ENCODE measurements at regions not wholly inside any gene's neighbourhood (a gene's known extent, or its start where the extent isn't known, plus 50 kb on each side); places are given as distances from the start of the nearest gene placed in this dataset.

DNA sequence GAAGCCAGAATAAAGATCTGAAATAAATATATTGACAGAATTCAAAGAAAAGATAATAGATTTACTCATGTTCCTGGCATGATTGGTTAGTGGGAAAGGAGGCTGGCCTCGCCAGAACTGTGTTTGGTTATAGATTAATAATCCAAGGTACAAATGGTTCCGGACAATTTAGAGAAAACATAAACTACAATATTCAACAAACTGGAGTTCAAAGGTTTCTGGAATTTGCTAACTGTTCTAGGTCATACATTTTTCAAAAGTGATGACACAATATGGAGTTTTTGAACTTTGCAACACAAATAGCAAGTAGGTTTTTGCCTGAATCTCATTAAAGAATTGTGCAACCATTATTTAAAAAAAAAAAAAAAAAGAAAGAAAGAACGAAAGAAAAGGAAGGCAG, 251.7 kb upstream of the SALL1 start:
- H3K4me3 ChIP-seq (ENCODE audit: low read length), result no peak overlapping the region
- no peaks in the 10 kb centered on the region for H3K27me3 ChIP-seq (ENCODE audit: control insufficient read depth, insufficient read depth, low read length)
- 75% methylated on average over 2 of the region's 3 CpGs for WGBS (ENCODE audit: insufficient coverage)
- H3K9me3 Mint-ChIP-seq, result peaks cover 4 to 11% of the 10 kb centered on the region in 2 donors
- no peak for DNase-seq
- H3K4me1 ChIP-seq (ENCODE audit: control insufficient read depth, insufficient read depth, low read length), result no peaks in the 10 kb centered on the region
- no peaks in the 10 kb centered on the region for H3K4me1 Mint-ChIP-seq
- ATAC-seq, result no peak
- no peaks in the 10 kb centered on the region for H3K27me3 Mint-ChIP-seq (ENCODE audit: low read depth in 2 of 2)
- TF ChIP-seq, protein P1, sequence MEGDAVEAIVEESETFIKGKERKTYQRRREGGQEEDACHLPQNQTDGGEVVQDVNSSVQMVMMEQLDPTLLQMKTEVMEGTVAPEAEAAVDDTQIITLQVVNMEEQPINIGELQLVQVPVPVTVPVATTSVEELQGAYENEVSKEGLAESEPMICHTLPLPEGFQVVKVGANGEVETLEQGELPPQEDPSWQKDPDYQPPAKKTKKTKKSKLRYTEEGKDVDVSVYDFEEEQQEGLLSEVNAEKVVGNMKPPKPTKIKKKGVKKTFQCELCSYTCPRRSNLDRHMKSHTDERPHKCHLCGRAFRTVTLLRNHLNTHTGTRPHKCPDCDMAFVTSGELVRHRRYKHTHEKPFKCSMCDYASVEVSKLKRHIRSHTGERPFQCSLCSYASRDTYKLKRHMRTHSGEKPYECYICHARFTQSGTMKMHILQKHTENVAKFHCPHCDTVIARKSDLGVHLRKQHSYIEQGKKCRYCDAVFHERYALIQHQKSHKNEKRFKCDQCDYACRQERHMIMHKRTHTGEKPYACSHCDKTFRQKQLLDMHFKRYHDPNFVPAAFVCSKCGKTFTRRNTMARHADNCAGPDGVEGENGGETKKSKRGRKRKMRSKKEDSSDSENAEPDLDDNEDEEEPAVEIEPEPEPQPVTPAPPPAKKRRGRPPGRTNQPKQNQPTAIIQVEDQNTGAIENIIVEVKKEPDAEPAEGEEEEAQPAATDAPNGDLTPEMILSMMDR (IDR thresholded peaks at IDR 0.05), result no peak
- no peak overlapping the region for H3K4me3 Mint-ChIP-seq
- H3K36me3 ChIP-seq (ENCODE audit: control insufficient read depth, insufficient read depth, low read length), result no peaks in the 10 kb centered on the region
- no peaks in the 10 kb centered on the region for H3K9me3 ChIP-seq (ENCODE audit: control insufficient read depth, insufficient read depth, low read length)
- H3K36me3 Mint-ChIP-seq, result no peaks in the 10 kb centered on the region
- H3K27ac ChIP-seq (ENCODE audit: low read length), result no peak overlapping the region
- intact Hi-C loops (cut with micrococcal nuclease), result no loop called here
- no peak overlapping the region for H3K27ac Mint-ChIP-seq

DNA sequence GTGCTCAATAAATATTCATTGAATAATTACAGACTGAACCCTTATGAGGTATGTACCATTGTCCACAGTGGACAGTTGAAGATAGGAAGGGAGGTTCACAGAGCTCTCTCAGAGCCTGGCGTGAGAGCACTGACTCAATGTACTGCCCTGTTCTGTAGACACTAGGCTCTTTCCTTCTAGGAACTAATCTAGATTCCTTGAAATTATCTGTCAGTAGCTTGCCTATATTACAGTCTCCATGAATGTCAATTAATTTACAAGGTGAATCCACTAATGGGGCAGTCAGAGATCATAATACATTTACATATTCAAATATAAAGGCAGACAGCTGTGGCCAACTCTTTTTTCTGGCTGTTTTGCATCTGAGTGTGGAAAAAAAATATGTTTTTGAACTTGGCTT, 251.2 kb upstream of the SALL1 start:
- TF ChIP-seq, protein P1 (IDR thresholded peaks at IDR 0.05), result no peak
- H3K4me1 ChIP-seq (ENCODE audit: control insufficient read depth, insufficient read depth, low read length), result no peaks in the 10 kb centered on the region
- no peaks in the 10 kb centered on the region for H3K36me3 ChIP-seq (ENCODE audit: control insufficient read depth, insufficient read depth, low read length)
- no peak overlapping the region for H3K27ac ChIP-seq (ENCODE audit: low read length)
- no peaks in the 10 kb centered on the region for H3K4me1 Mint-ChIP-seq
- no peaks in the 10 kb centered on the region for H3K9me3 ChIP-seq (ENCODE audit: control insufficient read depth, insufficient read depth, low read length)
- no peaks in the 10 kb centered on the region for H3K27me3 Mint-ChIP-seq (ENCODE audit: low read depth in 2 of 2)
- peaks cover 4 to 11% of the 10 kb centered on the region in 2 donors for H3K9me3 Mint-ChIP-seq
- no peaks in the 10 kb centered on the region for H3K27me3 ChIP-seq (ENCODE audit: control insufficient read depth, insufficient read depth, low read length)
- H3K27ac Mint-ChIP-seq, result no peak overlapping the region
- no peak for ATAC-seq
- H3K4me3 ChIP-seq (ENCODE audit: low read length), result no peak overlapping the region
- no peaks in the 10 kb centered on the region for H3K36me3 Mint-ChIP-seq
- DNase-seq, result no peak
- no peak overlapping the region for H3K4me3 Mint-ChIP-seq
- intact Hi-C loops (cut with micrococcal nuclease), result no loop called here
- 81% methylated on average over 1 of the region's 1 CpG for WGBS (ENCODE audit: insufficient coverage)

DNA sequence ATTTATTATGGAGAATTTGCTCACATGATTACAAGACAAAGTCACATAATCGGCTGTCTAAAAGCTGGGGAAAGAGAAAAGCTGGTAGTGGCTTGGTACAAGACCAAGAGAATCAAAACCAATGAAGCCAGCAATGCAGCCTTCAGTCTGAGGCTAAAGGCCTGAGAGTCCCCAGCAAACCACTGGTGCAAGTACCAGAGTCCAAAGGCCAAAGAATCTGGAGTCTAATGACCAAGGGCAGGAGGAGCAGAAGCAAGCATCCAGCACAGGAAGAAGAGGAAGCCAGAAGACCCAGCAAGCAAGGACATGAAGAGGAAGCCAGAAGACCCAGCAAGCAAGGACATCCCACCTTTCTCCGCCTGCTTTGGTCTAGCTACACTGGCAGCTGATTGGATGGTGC, 250.6 kb upstream of the SALL1 start:
- H3K4me1 Mint-ChIP-seq, result no peaks in the 10 kb centered on the region
- Histone ChIP-seq H3K27ac (ENCODE audit: low read length) (no peak overlapping the region), H3K4me3 (ENCODE audit: low read length) (no peak overlapping the region), H3K4me1 (ENCODE audit: control insufficient read depth, insufficient read depth, low read length) (no peaks in the 10 kb centered on the region), H3K27me3 (ENCODE audit: control insufficient read depth, insufficient read depth, low read length) (no peaks in the 10 kb centered on the region), H3K9me3 (ENCODE audit: control insufficient read depth, insufficient read depth, low read length) (no peaks in the 10 kb centered on the region), H3K36me3 (ENCODE audit: control insufficient read depth, insufficient read depth, low read length) (no peaks in the 10 kb centered on the region)
- no peak for ATAC-seq
- TF ChIP-seq, protein P1 (IDR thresholded peaks at IDR 0.05), result no peak
- intact Hi-C loops (cut with micrococcal nuclease), result no loop called here
- H3K36me3 Mint-ChIP-seq, result no peaks in the 10 kb centered on the region
- H3K4me3 Mint-ChIP-seq, result no peak overlapping the region
- 85% methylated on average over 2 of the region's 2 CpGs for WGBS (ENCODE audit: insufficient coverage)
- no peak for DNase-seq
- H3K27ac Mint-ChIP-seq, result no peak overlapping the region
- H3K9me3 Mint-ChIP-seq, result peaks cover 4 to 11% of the 10 kb centered on the region in 2 donors
- H3K27me3 Mint-ChIP-seq (ENCODE audit: low read depth in 2 of 2), result no peaks in the 10 kb centered on the region

DNA sequence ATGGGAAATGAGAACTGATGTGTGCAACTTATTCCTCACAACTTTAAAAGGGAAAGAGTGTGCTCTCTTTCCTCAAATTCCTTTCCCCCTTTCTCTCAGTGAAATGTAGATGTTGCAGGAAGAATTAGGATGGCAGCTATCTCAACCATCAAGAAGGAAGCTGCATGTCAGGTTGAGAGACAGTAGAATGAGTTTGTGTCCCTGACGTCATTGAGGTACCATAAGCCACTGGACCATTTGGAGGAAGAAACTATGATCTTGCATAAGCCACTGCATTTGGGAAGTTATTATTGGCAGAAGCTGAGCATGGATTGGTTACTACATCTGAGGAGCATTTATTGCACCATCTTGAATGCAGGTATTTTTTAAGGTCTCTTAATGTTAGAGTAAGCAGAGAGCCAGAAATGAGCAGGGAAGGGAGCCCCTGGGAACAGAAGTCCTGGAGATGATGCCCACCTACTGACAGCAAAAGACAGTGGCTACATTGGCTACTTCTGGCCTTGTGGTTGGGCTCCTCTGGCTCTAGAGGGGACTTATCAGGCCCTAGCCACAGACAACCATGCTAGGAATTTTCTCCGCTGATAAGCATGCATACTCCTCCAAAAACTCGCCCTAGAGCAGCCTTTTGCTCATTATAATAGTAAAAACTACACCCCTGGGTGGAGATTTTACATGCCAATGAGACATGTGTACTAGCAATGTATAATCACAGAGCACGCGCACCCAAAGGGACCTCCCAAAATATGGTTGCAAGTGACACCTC, 249.0 kb upstream of the SALL1 start:
- Histone ChIP-seq H3K4me1 (ENCODE audit: control insufficient read depth, insufficient read depth, low read length) (no peaks in the 10 kb centered on the region), H3K9me3 (ENCODE audit: control insufficient read depth, insufficient read depth, low read length) (peaks cover 6% of the 10 kb centered on the region), H3K27ac (ENCODE audit: low read length) (no peak overlapping the region), H3K36me3 (ENCODE audit: control insufficient read depth, insufficient read depth, low read length) (no peaks in the 10 kb centered on the region), H3K4me3 (ENCODE audit: low read length) (no peak overlapping the region), H3K27me3 (ENCODE audit: control insufficient read depth, insufficient read depth, low read length) (no peaks in the 10 kb centered on the region)
- Mint-ChIP-seq H3K9me3 (peaks cover 4 to 11% of the 10 kb centered on the region in 2 donors), H3K27ac (no peak overlapping the region), H3K4me3 (no peak overlapping the region), H3K4me1 (no peaks in the 10 kb centered on the region), H3K27me3 (ENCODE audit: low read depth in 2 of 2) (no peaks in the 10 kb centered on the region), H3K36me3 (no peaks in the 10 kb centered on the region)
- TF ChIP-seq, protein P1 (IDR thresholded peaks at IDR 0.05), result no peak
- ATAC-seq (no peak), DNase-seq (no peak)
- intact Hi-C loops (cut with micrococcal nuclease), result no loop called here
- 88% methylated on average over 5 of the region's 5 CpGs for WGBS (ENCODE audit: insufficient coverage)
